Ishikawa (cell line): ENCODE measurements at regions not wholly inside any gene's neighbourhood (a gene's known extent, or its start where the extent isn't known, plus 50 kb on each side); places are given as distances from the start of the nearest gene placed in this dataset.

ENCODE experiments used
- TAF1 ChIP-seq: IDR thresholded peaks from 2 replicates; pipeline ENCODE4 v1.6.1; 2012; ENCODE audit warnings: low read depth, mild to moderate bottlenecking
- TF ChIP-seq, protein P1 (sequence below): IDR thresholded peaks from 2 replicates; pipeline ENCODE4 v1.6.1; 2012

- no peak for TF ChIP-seq TAF1
- TF ChIP-seq, protein P1, sequence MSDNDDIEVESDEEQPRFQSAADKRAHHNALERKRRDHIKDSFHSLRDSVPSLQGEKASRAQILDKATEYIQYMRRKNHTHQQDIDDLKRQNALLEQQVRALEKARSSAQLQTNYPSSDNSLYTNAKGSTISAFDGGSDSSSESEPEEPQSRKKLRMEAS = no peak
Measured at GRCh38 chr1:105427543-105427942, 1628.9 kb upstream of the PRMT6 start.
